ENCODE measurements at regions not wholly inside any gene's neighbourhood (a gene's known extent, or its start where the extent isn't known, plus 50 kb on each side); places are given as distances from the start of the nearest gene placed in this dataset.
A peak's percentile ranks its signal among the peaks of the same experiment; 100 is the strongest.

DNA sequence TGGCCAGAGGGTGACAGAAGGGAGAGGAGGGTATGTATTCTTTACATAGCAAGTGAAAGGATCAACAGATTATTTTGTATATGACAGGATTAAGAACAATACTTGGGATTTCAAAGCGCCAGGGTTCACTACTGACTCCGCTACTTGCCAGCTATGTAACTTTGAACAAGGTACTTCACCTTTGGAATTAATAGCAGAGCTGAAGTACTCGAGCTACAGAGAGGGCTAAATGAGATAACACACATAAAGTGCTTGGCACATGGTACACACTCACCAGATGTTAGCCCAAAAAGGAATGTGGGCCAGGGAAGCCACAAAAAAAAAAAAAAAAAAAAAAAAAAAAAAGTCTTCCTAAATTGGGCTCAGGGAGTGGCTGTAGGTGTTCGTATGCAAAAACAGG, 408.4 kb downstream of the BUD13 start:
- no peak overlapping the region for H3K27ac Mint-ChIP-seq (ENCODE audit: unreplicated experiment)
- DNase-seq (ENCODE audit: low spot score), result no peak
- H3K4me1 Mint-ChIP-seq (ENCODE audit: unreplicated experiment), result peaks cover 23% of the 10 kb centered on the region
- no peaks in the 10 kb centered on the region for H3K9me3 Mint-ChIP-seq (ENCODE audit: unreplicated experiment)
- TF ChIP-seq, protein P1, sequence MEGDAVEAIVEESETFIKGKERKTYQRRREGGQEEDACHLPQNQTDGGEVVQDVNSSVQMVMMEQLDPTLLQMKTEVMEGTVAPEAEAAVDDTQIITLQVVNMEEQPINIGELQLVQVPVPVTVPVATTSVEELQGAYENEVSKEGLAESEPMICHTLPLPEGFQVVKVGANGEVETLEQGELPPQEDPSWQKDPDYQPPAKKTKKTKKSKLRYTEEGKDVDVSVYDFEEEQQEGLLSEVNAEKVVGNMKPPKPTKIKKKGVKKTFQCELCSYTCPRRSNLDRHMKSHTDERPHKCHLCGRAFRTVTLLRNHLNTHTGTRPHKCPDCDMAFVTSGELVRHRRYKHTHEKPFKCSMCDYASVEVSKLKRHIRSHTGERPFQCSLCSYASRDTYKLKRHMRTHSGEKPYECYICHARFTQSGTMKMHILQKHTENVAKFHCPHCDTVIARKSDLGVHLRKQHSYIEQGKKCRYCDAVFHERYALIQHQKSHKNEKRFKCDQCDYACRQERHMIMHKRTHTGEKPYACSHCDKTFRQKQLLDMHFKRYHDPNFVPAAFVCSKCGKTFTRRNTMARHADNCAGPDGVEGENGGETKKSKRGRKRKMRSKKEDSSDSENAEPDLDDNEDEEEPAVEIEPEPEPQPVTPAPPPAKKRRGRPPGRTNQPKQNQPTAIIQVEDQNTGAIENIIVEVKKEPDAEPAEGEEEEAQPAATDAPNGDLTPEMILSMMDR (IDR thresholded peaks at IDR 0.05; ENCODE audit: unreplicated experiment), result no peak
- peaks cover 1% of the 10 kb centered on the region for H3K27me3 Mint-ChIP-seq (ENCODE audit: unreplicated experiment)
- no peaks in the 10 kb centered on the region for H3K36me3 Mint-ChIP-seq (ENCODE audit: low read depth, unreplicated experiment)
- no peak overlapping the region for H3K4me3 Mint-ChIP-seq (ENCODE audit: unreplicated experiment)

DNA sequence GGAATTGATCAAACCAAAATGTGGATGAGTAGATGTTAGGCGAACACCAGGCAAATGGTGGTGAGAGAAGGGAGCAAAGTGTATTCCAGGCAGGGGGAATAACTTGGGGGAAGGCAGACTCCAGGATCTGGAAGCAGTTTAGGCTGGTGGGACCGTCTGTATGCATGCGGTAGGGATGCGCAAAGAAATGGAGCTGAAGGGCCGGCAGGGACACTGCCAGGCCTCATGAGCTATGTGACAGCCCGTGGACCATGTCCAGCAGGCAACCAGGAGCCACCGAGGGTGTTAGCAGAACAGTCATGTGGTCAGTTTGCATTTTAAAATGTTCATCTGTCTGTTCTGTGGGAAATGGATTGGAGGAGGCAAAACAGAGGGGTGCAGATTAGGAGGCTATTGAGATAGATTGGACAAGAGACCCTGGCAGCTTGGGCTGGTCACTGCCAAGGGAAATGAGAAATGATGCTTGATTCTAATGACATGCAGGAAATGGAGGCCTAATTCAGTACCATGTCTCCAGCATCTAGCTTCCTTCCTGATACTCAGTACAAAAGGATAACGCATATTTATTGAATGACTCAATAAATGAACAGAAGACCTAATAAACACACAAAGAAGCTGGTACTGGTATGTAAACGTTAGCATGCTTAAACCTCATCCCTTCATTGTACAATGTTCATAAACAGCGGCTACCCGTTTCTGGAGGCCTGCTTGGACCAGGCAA, 412.4 kb downstream of the BUD13 start:
- no peak overlapping the region for H3K4me3 Mint-ChIP-seq (ENCODE audit: unreplicated experiment)
- no peak for DNase-seq (ENCODE audit: low spot score)
- no peaks in the 10 kb centered on the region for H3K9me3 Mint-ChIP-seq (ENCODE audit: unreplicated experiment)
- no peak overlapping the region for H3K27ac Mint-ChIP-seq (ENCODE audit: unreplicated experiment)
- H3K4me1 Mint-ChIP-seq (ENCODE audit: unreplicated experiment), result peaks cover 29% of the 10 kb centered on the region
- no peaks in the 10 kb centered on the region for H3K36me3 Mint-ChIP-seq (ENCODE audit: low read depth, unreplicated experiment)
- H3K27me3 Mint-ChIP-seq (ENCODE audit: unreplicated experiment), result peaks cover 4% of the 10 kb centered on the region
- TF ChIP-seq, protein P1 (IDR thresholded peaks at IDR 0.05; ENCODE audit: unreplicated experiment), result no peak

DNA sequence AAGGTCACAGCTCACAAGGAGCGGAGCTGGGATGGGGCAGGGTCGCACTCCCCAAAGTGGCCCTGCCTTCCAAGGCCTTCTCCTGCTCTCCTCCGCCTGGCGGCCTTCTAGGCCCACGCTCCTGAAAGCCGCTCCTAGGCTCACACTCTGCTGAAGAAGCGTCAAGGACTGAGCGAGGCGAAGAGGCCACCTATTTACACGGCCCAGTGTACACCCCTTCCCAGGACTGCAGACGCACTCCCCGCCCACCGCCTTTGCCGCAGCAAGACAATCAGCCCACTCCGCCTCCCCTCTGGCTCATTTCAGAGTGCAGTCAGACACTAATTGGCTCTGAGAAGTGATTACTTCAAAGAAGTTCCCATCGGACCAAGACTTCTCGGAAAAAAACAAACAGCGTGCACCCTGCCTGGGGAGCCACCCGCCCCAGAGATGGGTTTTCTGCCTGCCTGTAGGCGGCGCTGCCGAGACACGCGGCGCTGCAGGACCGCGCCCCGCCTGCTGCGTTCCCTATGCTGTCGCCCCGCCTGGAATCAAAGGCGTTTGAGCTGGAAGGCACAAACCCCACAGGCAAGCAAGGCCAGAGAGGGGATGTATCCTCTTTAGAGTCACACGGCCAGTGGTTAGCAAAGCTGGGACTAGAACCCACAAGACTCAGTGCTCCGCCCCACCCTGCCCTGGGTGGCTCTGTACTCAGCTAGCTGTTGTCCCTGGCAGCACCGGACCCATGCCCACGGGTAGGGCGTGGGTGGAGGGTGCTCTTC, 414.8 kb downstream of the BUD13 start:
- Mint-ChIP-seq H3K4me1 (ENCODE audit: unreplicated experiment) (peaks cover 26% of the 10 kb centered on the region), H3K27me3 (ENCODE audit: unreplicated experiment) (peaks cover 4% of the 10 kb centered on the region), H3K27ac (ENCODE audit: unreplicated experiment) (no peak overlapping the region), H3K36me3 (ENCODE audit: low read depth, unreplicated experiment) (no peaks in the 10 kb centered on the region), H3K4me3 (ENCODE audit: unreplicated experiment) (no peak overlapping the region), H3K9me3 (ENCODE audit: unreplicated experiment) (no peaks in the 10 kb centered on the region)
- peak; percentile 60 for DNase-seq (ENCODE audit: low spot score)
- TF ChIP-seq, protein P1 (IDR thresholded peaks at IDR 0.05; ENCODE audit: unreplicated experiment), result peak; percentile 71

DNA sequence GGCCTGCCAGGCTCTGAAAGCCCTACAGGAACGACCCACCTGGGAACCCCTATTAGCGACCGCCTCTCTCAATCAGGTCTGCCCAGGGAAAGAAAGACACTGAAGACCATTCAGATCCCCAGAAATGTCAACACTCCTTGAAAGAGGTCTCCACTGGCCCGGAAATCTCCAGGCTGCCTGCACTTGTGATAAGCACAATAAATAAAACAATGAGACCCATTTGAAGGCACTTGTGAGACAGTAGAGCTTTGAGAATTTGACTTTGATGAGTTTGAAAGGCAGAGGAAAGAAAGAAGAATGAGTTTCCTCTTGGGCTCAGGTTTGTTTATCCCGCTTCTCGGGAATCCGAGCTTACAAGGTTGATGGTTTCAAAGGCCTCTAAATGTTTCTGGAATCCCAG, 416.3 kb downstream of the BUD13 start:
- no peaks in the 10 kb centered on the region for H3K36me3 Mint-ChIP-seq (ENCODE audit: low read depth, unreplicated experiment)
- peaks cover 26% of the 10 kb centered on the region for H3K4me1 Mint-ChIP-seq (ENCODE audit: unreplicated experiment)
- no peak overlapping the region for H3K27ac Mint-ChIP-seq (ENCODE audit: unreplicated experiment)
- H3K9me3 Mint-ChIP-seq (ENCODE audit: unreplicated experiment), result no peaks in the 10 kb centered on the region
- DNase-seq (ENCODE audit: low spot score), result no peak
- no peak overlapping the region for H3K4me3 Mint-ChIP-seq (ENCODE audit: unreplicated experiment)
- TF ChIP-seq, protein P1 (IDR thresholded peaks at IDR 0.05; ENCODE audit: unreplicated experiment), result no peak
- H3K27me3 Mint-ChIP-seq (ENCODE audit: unreplicated experiment), result peaks cover 7% of the 10 kb centered on the region

DNA sequence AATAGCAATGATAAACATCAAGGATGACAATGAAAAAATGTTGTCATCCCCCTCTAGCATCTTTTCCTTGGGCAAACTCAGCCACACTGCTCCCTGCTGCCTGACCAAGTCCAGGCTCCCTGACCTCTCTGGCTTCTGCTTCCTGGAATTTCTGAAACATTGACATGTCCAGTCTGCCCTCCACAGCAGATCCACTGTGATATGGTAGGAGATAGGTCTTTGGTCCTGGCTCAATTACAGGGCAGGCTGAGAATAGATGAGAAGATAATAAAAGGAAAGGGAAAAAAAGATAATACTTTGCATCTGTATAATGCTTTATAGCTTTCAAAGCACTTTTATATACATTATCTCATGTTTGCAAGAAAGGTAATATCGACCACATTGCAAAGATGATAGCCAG, 417.7 kb downstream of the BUD13 start:
- H3K36me3 Mint-ChIP-seq (ENCODE audit: low read depth, unreplicated experiment), result no peaks in the 10 kb centered on the region
- H3K9me3 Mint-ChIP-seq (ENCODE audit: unreplicated experiment), result no peaks in the 10 kb centered on the region
- H3K4me3 Mint-ChIP-seq (ENCODE audit: unreplicated experiment), result no peak overlapping the region
- peaks cover 22% of the 10 kb centered on the region for H3K4me1 Mint-ChIP-seq (ENCODE audit: unreplicated experiment)
- peaks cover 6% of the 10 kb centered on the region for H3K27me3 Mint-ChIP-seq (ENCODE audit: unreplicated experiment)
- H3K27ac Mint-ChIP-seq (ENCODE audit: unreplicated experiment), result no peak overlapping the region
- TF ChIP-seq, protein P1 (IDR thresholded peaks at IDR 0.05; ENCODE audit: unreplicated experiment), result no peak
- DNase-seq (ENCODE audit: low spot score), result no peak

All from endothelial cell (in vitro differentiated cells).